ENCODE measurements at regions not wholly inside any gene's neighbourhood (a gene's known extent, or its start where the extent isn't known, plus 50 kb on each side); places are given as distances from the start of the nearest gene placed in this dataset.

GRCh38 chr14:85881935-85882334, 352.0 kb downstream of the FLRT2 start:
- H3K9me3 Mint-ChIP-seq (ENCODE audit: unreplicated experiment), result no peaks in the 10 kb centered on the region
- no peak for TF ChIP-seq CTCF (IDR thresholded peaks at IDR 0.05; ENCODE audit: unreplicated experiment)
- H3K27me3 Mint-ChIP-seq (ENCODE audit: unreplicated experiment), result no peaks in the 10 kb centered on the region
- H3K4me1 Mint-ChIP-seq (ENCODE audit: unreplicated experiment), result no peaks in the 10 kb centered on the region
- no peak overlapping the region for H3K4me3 Mint-ChIP-seq (ENCODE audit: unreplicated experiment)
- H3K36me3 Mint-ChIP-seq (ENCODE audit: low read depth, unreplicated experiment), result no peaks in the 10 kb centered on the region
- DNase-seq (ENCODE audit: low spot score), result no peak
- H3K27ac Mint-ChIP-seq (ENCODE audit: unreplicated experiment), result no peak overlapping the region

GRCh38 chr14:85878874-85879273, 348.9 kb downstream of the FLRT2 start:
- TF ChIP-seq CTCF (IDR thresholded peaks at IDR 0.05; ENCODE audit: unreplicated experiment), result no peak
- no peak overlapping the region for H3K27ac Mint-ChIP-seq (ENCODE audit: unreplicated experiment)
- no peak overlapping the region for H3K4me3 Mint-ChIP-seq (ENCODE audit: unreplicated experiment)
- DNase-seq (ENCODE audit: low spot score), result no peak
- no peaks in the 10 kb centered on the region for H3K36me3 Mint-ChIP-seq (ENCODE audit: low read depth, unreplicated experiment)
- H3K4me1 Mint-ChIP-seq (ENCODE audit: unreplicated experiment), result no peaks in the 10 kb centered on the region
- no peaks in the 10 kb centered on the region for H3K9me3 Mint-ChIP-seq (ENCODE audit: unreplicated experiment)
- H3K27me3 Mint-ChIP-seq (ENCODE audit: unreplicated experiment), result no peaks in the 10 kb centered on the region

- Mint-ChIP-seq H3K36me3 (ENCODE audit: low read depth, unreplicated experiment) (no peaks in the 10 kb centered on the region), H3K27ac (ENCODE audit: unreplicated experiment) (no peak overlapping the region), H3K4me1 (ENCODE audit: unreplicated experiment) (no peaks in the 10 kb centered on the region), H3K27me3 (ENCODE audit: unreplicated experiment) (no peaks in the 10 kb centered on the region), H3K4me3 (ENCODE audit: unreplicated experiment) (no peak overlapping the region), H3K9me3 (ENCODE audit: unreplicated experiment) (no peaks in the 10 kb centered on the region)
- no peak for TF ChIP-seq CTCF (IDR thresholded peaks at IDR 0.05; ENCODE audit: unreplicated experiment)
- no peak for DNase-seq (ENCODE audit: low spot score)
These were observed 343.1 kb downstream of the FLRT2 start for GRCh38 chr14:85873006-85873405.

GRCh38 chr14:85867450-85867849, 337.5 kb downstream of the FLRT2 start:
- H3K27ac Mint-ChIP-seq (ENCODE audit: unreplicated experiment), result no peak overlapping the region
- peak; percentile 39 for TF ChIP-seq CTCF (IDR thresholded peaks at IDR 0.05; ENCODE audit: unreplicated experiment)

GRCh38 chr14:85865701-85866100, 335.8 kb downstream of the FLRT2 start:
- H3K36me3 Mint-ChIP-seq (ENCODE audit: low read depth, unreplicated experiment), result no peaks in the 10 kb centered on the region
- no peak for TF ChIP-seq CTCF (IDR thresholded peaks at IDR 0.05; ENCODE audit: unreplicated experiment)
- DNase-seq (ENCODE audit: low spot score), result no peak
- H3K4me1 Mint-ChIP-seq (ENCODE audit: unreplicated experiment), result no peaks in the 10 kb centered on the region
- H3K9me3 Mint-ChIP-seq (ENCODE audit: unreplicated experiment), result no peaks in the 10 kb centered on the region
- H3K4me3 Mint-ChIP-seq (ENCODE audit: unreplicated experiment), result no peak overlapping the region
- no peak overlapping the region for H3K27ac Mint-ChIP-seq (ENCODE audit: unreplicated experiment)
- H3K27me3 Mint-ChIP-seq (ENCODE audit: unreplicated experiment), result no peaks in the 10 kb centered on the region

More at GRCh38 chr14:85867450-85867849, 337.5 kb downstream of the FLRT2 start:
- Mint-ChIP-seq H3K4me3 (ENCODE audit: unreplicated experiment) (no peak overlapping the region), H3K4me1 (ENCODE audit: unreplicated experiment) (no peaks in the 10 kb centered on the region), H3K27me3 (ENCODE audit: unreplicated experiment) (no peaks in the 10 kb centered on the region), H3K9me3 (ENCODE audit: unreplicated experiment) (no peaks in the 10 kb centered on the region), H3K36me3 (ENCODE audit: low read depth, unreplicated experiment) (no peaks in the 10 kb centered on the region)
- DNase-seq (ENCODE audit: low spot score), result peak; percentile 10
